Calu3 (cell line): ENCODE measurements at regions not wholly inside any gene's neighbourhood (a gene's known extent, or its start where the extent isn't known, plus 50 kb on each side); places are given as distances from the start of the nearest gene placed in this dataset.

Experiments
- BruUV-seq: library from RNA; stranded (reverse); fragments of 400-500 nt; replicated peaks from 2 replicates; lab custom pipeline; 2021; lab: Mats Ljungman, UMichigan
- CTCF ChIA-PET: fragments of 300-600 bp; sonication (Branson Sonifier 250); formaldehyde crosslinking; loops from one replicate; lab custom pipeline; 2022; ENCODE audit warnings: antibody characterized with exemption; lab: Charles Lee
- DNase-seq: peaks from one replicate; pipeline ENCODE4 v3.0.0; 2022
- H3K27ac Mint-ChIP-seq: one replicate; pipeline ENCODE4 v1.8.0; 2022; ENCODE audit warnings: mixed read lengths; ENCODE audit not compliant: unreplicated experiment
- H3K27me3 Mint-ChIP-seq: one replicate; pipeline ENCODE4 v1.8.0; 2022; ENCODE audit warnings: mixed read lengths; ENCODE audit not compliant: unreplicated experiment
- H3K36me3 Mint-ChIP-seq: one replicate; pipeline ENCODE4 v1.8.0; 2022; ENCODE audit warnings: mild to moderate bottlenecking, moderate library complexity, mixed read lengths; ENCODE audit not compliant: insufficient read depth, unreplicated experiment
- H3K4me1 Mint-ChIP-seq: one replicate; pipeline ENCODE4 v1.8.0; 2022; ENCODE audit warnings: mild to moderate bottlenecking, low read depth, mixed read lengths; ENCODE audit not compliant: unreplicated experiment
- H3K4me3 Mint-ChIP-seq: one replicate; pipeline ENCODE4 v1.8.0; 2022; ENCODE audit warnings: mild to moderate bottlenecking, low read depth, moderate library complexity, mixed read lengths; ENCODE audit not compliant: unreplicated experiment
- H3K9me3 Mint-ChIP-seq: one replicate; pipeline ENCODE4 v1.8.0; 2022; ENCODE audit warnings: low read depth, mixed read lengths; ENCODE audit not compliant: unreplicated experiment
- intact Hi-C: fragments of 100-400 bp; cut with micrococcal nuclease; formaldehyde crosslinking; loops from one replicate; pipeline ENCODE4 v1.10.0; 2022; ENCODE audit not compliant: unreplicated experiment
- TF ChIP-seq, protein P1 (sequence below): fragments of 200-600 bp; IDR thresholded peaks from one replicate; pipeline ENCODE4 v1.8.0; 2022; ENCODE audit warnings: antibody characterized with exemption; ENCODE audit not compliant: unreplicated experiment

- no peaks in the 10 kb centered on the region for H3K27me3 Mint-ChIP-seq
- no TSS peak for BruUV-seq
- CTCF ChIA-PET: no interaction called here
- peaks cover 47% of the 10 kb centered on the region for H3K4me1 Mint-ChIP-seq
- TF ChIP-seq, protein P1, sequence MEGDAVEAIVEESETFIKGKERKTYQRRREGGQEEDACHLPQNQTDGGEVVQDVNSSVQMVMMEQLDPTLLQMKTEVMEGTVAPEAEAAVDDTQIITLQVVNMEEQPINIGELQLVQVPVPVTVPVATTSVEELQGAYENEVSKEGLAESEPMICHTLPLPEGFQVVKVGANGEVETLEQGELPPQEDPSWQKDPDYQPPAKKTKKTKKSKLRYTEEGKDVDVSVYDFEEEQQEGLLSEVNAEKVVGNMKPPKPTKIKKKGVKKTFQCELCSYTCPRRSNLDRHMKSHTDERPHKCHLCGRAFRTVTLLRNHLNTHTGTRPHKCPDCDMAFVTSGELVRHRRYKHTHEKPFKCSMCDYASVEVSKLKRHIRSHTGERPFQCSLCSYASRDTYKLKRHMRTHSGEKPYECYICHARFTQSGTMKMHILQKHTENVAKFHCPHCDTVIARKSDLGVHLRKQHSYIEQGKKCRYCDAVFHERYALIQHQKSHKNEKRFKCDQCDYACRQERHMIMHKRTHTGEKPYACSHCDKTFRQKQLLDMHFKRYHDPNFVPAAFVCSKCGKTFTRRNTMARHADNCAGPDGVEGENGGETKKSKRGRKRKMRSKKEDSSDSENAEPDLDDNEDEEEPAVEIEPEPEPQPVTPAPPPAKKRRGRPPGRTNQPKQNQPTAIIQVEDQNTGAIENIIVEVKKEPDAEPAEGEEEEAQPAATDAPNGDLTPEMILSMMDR: no peak
- H3K27ac Mint-ChIP-seq: peak overlapping the region; percentile 87
- H3K36me3 Mint-ChIP-seq: peaks cover 7% of the 10 kb centered on the region
- intact Hi-C loops: loop anchor here (1.0 to 2.0 kb wide), 2 partner anchors 62 to 105 kb away; partner anchors contain the start of gene LURAP1L
- no peak overlapping the region for H3K4me3 Mint-ChIP-seq
- DNase-seq: no peak
- no peaks in the 10 kb centered on the region for H3K9me3 Mint-ChIP-seq
Measured at GRCh38 chr9:12879961-12880360, 105.1 kb downstream of the LURAP1L start.

GRCh38 chr9:12880406-12881015 is 105.7 kb downstream of the LURAP1L start:
- Mint-ChIP-seq H3K4me3 (peak overlapping the region; percentile 32), H3K27ac (peak overlapping the region; percentile 87), H3K27me3 (no peaks in the 10 kb centered on the region), H3K36me3 (peaks cover 7% of the 10 kb centered on the region), H3K9me3 (no peaks in the 10 kb centered on the region), H3K4me1 (peaks cover 48% of the 10 kb centered on the region)
- no TSS peak for BruUV-seq
- DNase-seq: no peak
- TF ChIP-seq, protein P1: no peak
- CTCF ChIA-PET: no interaction called here
- intact Hi-C loops: loop anchor here (1.0 kb wide), 1 partner anchor 62 kb away; no protein-coding TSS in a partner anchor

DNA sequence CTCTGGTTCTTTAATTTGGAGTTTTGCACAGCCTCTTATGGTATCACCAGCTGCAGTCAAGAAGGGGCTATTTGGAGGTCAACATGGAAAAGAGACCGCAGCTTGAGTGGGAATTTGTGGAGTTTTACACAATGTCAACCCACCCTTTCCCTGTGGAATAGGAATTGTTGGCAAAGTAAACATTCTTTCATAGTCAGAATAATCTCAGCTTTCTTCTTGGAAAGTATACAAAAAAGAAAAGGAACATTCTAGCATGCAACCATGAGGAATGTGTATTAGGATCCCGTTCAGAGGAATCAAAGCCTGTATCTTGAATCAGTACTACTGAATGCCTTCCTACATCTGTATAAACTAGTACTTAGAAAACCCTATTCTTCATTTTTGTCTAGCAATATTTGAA is 107.6 kb downstream of the LURAP1L start:
- intact Hi-C loops: no loop called here
- DNase-seq: no peak
- TF ChIP-seq, protein P1: no peak
- peaks cover 49% of the 10 kb centered on the region for H3K4me1 Mint-ChIP-seq
- no peaks in the 10 kb centered on the region for H3K9me3 Mint-ChIP-seq
- H3K27ac Mint-ChIP-seq: peak overlapping the region; percentile 56
- BruUV-seq: no TSS peak
- peaks cover 7% of the 10 kb centered on the region for H3K36me3 Mint-ChIP-seq
- CTCF ChIA-PET: interaction anchor here (0.7 kb wide), 1 partner anchor 1605 kb away, joined by 3 read pairs; no protein-coding TSS in a partner anchor
- H3K4me3 Mint-ChIP-seq: no peak overlapping the region
- H3K27me3 Mint-ChIP-seq: no peaks in the 10 kb centered on the region

DNA sequence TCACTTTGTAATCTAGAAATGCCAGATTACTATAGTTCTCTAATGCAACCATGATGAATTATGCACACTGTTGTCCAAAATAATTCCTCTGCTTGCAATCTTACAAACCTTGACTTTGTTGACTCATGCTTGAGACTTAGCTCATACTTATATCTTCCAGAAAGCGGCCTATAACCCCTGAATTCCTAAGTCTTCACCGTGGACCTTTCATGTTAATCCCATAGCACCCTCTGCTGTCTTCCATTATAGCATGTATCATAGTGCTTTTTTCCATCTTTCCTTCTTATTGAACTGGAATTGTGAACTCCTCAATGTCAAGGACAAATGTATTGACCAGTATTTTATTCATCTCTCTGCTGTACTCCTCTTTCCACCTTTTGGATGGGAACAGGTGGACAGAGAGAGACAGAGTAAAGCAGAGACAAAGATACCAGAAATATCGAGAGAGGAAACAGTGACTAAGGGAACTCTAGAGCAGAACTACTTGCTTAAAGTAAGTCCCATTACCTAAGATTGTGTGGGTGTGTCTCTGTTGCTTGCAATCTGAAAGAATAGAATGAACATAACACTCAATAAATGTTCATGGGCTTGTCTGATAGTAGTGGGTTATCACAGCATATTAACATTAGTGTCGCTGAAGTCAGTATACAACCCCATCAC is 110.0 kb downstream of the LURAP1L start:
- H3K27me3 Mint-ChIP-seq: no peaks in the 10 kb centered on the region
- peaks cover 32% of the 10 kb centered on the region for H3K4me1 Mint-ChIP-seq
- TF ChIP-seq, protein P1: no peak
- H3K9me3 Mint-ChIP-seq: no peaks in the 10 kb centered on the region
- BruUV-seq: no TSS peak
- H3K36me3 Mint-ChIP-seq: peaks cover 7% of the 10 kb centered on the region
- CTCF ChIA-PET: interaction anchor here (0.6 to 1.6 kb wide), 17 partner anchors 9 to 183 kb away, joined by 3 to 19 read pairs (median 5); partner anchors contain the start of gene LURAP1L
- H3K27ac Mint-ChIP-seq: peak overlapping the region; percentile 61
- H3K4me3 Mint-ChIP-seq: peak overlapping the region; percentile 1
- intact Hi-C loops: loop anchor here (1.0 to 5.0 kb wide), 2 partner anchors 162 to 197 kb away; no protein-coding TSS in a partner anchor
- DNase-seq: peak; percentile 22
